ENCODE measurements at regions not wholly inside any gene's neighbourhood (a gene's known extent, or its start where the extent isn't known, plus 50 kb on each side); places are given as distances from the start of the nearest gene placed in this dataset.

- no peak for TF ChIP-seq CTCF (IDR thresholded peaks at IDR 0.05; ENCODE audit: poor library complexity)
- no peak for TF ChIP-seq EZH2 (IDR thresholded peaks at IDR 0.05; ENCODE audit: borderline replicate concordance)
- no peak for TF ChIP-seq EZH2phosphoT487 (IDR thresholded peaks at IDR 0.05; ENCODE audit: low read depth, severe bottlenecking, unreplicated experiment)
These were observed 464.4 kb upstream of the GOT2 start for GRCh38 chr16:59198487-59198886.

All from hepatocyte (in vitro differentiated cells).